COLO668 (cell line): ENCODE measurements at regions not wholly inside any gene's neighbourhood (a gene's known extent, or its start where the extent isn't known, plus 50 kb on each side); places are given as distances from the start of the nearest gene placed in this dataset.
"Not testable (repeated sequence)": the region's sequence is repeated elsewhere in the genome, so short reads cannot be mapped to it uniquely, and the experiment has no call there.

Experiments used
- DNase-seq: peaks from one replicate; lab custom pipeline; 2025; ENCODE audit not compliant: unreplicated experiment; lab: John Stamatoyannopoulos, UW

DNA sequence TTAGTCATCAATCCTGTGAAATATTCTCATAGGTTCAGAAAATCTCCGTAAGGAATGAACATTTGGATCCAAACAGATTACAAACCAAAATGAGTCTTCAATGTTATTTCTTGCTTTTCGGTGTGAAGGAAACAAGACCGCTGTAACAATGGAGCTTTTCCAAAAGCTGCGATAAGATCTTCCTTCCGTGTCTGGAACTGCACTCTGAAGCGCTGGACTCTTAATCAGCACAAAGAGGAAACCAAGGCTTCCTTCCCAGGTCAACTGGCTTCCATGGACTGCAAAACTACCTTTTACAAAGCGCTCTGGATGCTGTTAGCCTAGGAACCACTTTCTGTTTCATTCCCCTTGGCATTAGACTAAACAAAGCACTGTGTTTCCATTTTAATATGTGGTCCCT lies 137.9 kb upstream of the BASP1 start:
- no peak for DNase-seq

DNA sequence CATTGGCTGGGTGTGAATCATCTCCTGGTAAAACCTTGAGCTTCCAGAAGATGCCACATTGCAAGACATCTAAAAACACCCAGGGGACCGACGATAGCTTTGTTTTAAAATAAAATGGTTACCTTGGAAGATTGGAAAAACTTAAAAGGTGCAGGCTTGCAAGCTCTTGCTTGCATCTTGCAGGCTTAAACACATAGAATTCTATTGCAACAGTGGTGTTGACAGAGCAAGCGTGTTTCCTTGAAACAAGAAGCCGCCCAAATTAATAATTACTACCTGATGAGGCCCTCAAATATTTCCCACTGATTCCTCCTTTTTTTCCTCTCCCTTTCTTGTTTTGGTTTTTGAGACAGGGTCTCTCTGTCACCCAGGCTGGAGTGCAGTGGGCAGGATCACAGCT lies 137.1 kb upstream of the BASP1 start:
- DNase-seq: no peak

DNA sequence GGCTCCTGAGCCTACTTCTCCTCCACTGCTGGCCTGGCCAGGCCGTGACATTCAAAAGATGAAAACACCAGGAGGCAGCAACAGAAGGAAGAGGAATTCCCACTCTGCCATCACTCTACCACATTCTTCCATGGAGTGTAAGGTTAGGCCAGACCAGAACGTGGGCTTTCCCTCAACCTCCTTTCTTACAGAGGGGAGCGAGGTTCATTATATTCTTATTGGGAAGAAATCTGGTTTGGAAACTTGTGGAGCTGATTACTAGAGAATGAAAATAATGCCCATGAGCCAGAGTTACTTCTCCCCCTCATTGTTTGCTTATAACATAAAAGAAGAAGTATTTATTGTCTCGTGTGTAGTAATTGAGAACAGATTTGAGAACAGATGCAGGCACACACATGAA lies 136.3 kb upstream of the BASP1 start:
- no peak for DNase-seq

DNA sequence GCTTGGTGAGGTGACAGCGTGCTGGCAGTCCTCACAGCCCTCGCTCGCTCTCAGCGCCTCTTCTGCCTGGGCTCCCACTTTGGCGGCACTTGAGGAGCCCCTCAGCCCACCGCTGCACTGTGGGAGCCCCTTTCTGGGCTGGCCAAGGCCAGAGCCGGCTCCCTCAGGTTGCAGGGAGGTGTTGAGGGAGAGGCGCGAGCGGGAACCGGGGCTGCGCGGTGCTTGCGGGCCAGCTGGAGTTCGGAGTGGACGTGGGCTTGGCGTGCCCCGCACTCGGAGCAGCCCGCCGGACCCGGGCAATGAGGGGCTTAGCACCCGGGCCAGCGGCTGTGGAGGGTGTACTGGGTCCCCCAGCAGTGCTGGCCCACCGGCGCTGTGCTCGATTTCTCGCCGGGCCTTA lies 134.2 kb upstream of the BASP1 start:
- DNase-seq: not testable (repeated sequence)

DNA sequence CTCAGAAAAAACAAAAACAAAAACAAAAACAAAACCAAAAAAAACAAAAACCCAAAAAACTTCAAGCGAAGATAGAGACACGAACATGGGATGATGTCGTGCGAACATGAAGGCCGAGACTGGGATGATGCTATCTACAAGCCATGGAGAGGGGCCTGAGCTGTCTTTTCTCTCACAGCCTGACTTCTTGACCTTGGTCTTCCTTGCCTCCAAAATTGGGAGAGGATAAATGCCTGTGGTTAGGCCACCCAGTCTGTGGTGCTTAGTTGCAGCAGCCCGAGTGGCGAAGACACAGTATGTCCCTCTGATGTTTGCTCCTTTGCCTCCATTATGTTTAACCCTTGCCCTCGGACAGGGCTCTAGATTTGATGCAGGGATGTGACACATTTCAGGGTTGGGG lies 130.4 kb upstream of the BASP1 start:
- DNase-seq: no peak

DNA sequence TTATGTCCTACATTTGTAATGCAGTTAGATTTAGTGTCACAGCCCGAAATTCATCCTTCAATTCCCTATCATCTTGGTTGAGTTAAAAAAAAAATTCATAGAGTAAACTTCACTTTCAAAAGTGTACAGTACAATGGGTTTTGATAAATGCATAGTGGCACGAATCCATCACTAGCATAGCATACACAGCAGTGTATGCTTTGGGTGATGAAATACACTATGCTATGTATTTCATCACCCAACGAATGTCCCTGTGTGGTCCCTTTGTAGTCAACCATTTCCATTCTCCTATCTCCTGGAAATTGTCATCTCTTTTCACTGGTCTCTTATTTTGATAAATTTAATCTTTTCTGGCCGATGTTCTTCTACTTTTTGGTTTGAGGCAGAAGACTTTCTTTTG lies 129.4 kb upstream of the BASP1 start:
- DNase-seq: no peak

DNA sequence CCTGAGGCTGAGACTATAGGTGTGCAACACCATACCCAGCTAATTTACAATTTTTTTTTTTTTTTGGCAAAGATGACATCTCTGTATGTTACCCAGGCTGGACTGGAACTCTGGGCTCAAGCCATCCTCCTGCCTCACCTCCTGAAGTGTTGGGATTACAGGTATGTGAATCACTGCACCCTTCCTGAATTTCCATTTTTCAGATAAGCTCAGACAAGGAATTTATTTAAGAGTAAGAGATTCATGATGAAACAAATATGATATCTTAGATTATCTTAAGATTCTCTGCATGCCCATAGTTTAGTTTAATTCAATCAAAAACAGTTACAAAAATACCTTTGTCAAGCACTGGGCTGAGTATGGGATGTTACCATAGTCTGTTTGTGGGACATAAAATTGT lies 128.4 kb upstream of the BASP1 start:
- no peak for DNase-seq

DNA sequence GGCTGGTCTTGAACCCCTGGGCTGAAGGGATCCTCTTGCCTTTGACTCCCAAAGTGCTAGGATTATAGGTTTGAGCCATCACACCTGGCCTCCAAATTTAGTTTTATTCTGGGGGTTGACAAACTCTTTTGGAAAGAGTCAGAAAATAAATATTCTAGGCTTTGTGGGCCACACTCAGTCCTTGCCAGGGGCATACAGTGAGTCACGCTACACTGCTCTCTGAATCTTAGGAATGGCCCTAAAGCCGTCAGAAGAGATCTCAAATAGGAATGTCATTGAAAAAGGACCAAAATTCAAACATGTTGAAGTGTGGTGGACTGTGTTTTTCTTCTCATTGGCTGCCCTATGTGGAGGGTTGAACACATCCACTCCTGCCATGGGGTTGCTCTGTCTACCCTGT lies 127.7 kb upstream of the BASP1 start:
- DNase-seq: no peak

DNA sequence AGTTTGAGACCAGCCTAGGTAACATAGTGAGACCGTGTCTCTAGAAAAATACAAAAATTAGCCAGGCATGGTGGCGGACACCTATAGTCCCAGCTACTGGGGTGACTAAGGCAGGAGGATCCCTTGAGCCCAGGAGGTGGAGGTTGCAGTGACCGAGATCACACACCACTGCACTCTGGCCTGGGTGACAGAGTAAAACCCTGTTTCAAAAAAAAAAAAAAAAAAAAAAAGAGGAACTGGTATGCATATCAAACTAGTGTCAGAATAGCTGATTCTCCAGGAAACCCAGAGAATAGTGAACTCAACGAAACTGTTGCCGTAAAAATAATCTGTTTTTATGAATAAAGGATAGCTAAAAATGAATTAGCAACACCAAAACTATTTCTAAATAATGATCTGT lies 126.6 kb upstream of the BASP1 start:
- DNase-seq: no peak

DNA sequence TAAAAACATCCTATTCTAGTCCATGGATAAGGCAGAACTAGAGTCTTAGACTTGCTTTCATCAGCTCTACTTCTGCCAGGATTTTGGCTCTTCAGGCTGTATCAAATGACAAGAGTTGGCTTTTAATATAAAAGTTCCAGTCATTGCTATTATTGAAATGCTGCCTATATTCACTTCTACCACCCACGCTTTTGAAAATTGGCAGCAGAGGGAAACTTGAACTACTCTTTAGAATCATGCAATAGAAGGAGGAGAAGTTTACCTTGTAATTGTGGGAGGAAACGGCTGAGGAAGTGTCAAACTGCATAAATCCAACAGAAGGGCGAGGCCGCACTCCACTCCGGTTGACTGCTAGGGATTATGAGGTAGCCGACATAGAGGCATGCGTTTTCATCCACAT lies 122.6 kb upstream of the BASP1 start:
- DNase-seq: no peak

DNA sequence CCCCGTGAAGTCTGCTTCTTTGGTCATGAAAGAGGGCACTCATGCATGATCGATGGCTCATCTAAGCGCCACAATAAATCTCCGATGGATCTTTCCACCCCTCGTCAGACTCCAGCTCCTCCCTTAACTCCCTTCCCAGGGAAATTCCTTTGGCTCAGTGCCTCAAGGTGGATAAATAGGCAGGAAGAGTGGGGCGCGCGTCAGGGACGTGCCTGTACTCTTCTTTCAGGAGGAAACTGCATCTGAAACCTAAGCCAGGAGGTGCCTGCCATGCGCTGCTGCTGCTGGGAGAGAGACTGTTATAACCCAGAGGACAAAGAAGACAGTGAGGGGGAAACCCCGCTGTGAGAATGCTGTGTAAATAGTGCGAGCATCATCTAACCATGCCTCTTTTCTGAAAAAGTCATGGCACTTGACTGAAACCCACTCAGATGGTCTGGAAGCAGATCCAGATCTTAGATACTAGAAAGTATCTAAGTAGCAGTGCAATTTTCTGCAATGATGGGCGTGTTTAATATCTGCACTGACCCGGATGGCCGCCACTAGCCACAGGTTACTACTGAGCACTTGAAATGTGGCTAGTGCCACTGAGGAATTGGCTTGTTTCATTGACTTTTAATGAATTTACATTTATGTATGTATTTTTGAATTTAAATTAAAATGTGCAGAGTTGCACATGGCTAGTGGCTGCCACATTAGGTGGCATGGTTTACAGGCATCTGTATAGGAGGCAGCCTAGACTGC lies 120.3 kb upstream of the BASP1 start:
- DNase-seq: peak; percentile 19

DNA sequence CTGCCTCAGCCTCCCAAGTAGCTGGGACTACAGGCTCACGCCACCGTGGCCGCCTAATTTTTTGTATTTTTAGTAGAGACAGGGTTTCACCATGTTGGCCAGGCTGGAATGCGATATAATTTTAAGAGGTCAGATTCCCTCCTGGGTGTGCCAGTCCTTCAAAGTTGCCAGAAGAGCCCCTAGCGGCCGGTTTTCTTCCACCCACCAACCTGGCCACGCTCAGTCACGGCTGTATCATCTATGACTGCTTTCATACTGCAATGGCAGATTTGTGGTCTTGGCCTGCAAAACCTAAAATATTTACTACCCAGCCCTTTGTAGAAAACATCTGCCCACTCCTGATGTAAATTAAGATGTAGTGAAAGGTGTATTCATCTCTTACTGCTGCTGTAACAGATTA lies 117.5 kb upstream of the BASP1 start:
- DNase-seq: no peak

DNA sequence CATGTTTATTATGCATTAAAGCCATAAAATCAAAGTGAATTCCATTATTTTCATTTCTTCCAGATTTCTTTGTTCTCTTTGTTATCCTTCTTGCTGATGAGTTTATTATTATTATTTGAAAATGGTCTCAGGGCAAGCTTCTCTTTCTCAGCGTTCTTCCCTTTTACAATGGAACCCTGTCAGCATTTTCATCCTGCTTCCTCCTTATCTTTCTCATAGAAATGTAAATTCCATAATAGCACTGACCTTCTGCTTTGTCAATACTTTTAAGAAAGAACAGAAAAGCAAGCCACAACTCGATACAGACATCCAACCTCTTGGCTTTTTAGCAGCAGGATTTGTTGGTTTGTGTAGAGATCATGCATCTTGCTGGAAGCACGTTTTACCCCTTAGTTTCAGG lies 114.0 kb upstream of the BASP1 start:
- DNase-seq: no peak

DNA sequence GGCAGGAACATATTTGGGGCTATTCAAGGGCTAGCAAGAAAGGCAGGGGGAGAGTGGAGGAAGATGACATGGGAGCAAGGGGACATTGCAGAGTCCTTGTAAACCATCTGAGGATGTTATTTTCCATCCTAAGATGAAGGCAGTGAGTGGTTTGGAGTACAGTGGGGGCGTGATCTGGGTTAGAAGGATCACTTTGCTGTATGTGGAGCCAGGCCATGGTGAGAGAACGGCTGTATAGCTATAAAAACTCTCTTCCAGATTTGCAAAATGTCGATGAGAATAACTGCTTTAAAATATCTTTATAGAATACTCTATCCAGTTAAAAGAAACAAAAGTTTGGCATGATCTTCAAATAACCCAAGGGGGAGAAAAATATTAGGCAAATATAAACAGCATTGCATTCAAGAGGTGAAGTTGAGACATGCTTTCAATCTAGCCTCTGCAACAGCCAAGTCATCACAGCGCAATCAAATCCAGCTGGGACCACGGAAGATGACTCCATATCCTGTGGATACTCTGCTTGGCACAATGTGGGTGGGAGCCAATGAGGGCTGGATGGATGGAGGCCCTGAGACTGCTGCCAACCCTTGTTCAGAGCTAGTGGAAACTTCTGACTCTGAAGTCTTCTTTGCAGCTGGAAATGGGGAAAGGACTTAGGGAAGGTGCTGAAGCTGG lies 111.5 kb upstream of the BASP1 start:
- DNase-seq: no peak

DNA sequence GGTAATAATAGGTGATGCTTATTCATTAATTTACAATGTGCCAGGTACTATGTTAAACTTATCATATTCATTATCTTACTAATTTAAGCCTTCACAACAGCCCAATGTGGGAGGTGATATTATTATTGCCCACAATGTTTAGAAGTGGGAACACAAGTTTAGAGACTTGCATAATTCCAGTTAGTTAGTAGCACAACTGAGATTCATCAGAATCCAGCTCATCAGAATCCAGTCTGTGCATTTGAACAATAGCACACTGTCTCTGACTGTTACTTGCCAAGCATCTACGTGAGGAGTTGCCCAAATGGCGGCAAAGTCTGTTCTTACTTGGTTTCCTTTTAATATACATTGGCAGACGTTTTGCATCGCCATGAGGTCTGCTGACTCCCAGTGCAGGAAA lies 110.9 kb upstream of the BASP1 start:
- DNase-seq: no peak

DNA sequence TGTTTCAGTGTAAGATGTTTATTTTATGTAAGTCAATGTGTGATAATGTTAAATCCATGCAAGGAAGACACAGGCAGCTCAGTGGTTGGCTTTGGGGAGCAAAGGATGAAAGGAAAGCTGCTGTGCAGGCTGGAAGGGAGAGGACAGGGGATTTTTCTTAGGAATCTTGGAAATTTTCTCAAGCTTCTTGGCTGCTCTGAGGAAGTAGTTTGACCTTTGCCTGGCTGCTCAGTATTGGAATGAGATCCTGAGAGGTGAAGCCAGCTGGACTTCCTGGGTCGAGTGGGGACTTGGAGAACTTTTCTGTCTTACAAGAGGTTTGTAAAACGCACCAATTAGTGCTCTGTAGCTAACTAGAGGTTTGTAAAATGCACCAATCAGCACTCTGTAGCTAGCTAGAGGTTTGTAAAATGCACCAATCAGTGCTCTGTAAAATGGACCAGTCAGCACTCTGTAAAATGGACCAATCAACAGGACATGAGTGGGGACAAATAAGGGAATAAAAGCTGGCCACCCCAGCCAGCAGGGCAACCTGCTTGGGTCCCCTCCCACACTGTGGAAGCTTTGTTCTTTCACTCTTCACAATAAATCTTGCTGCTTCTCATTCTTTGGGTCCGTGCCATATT lies 105.2 kb upstream of the BASP1 start:
- DNase-seq: not testable (repeated sequence)

DNA sequence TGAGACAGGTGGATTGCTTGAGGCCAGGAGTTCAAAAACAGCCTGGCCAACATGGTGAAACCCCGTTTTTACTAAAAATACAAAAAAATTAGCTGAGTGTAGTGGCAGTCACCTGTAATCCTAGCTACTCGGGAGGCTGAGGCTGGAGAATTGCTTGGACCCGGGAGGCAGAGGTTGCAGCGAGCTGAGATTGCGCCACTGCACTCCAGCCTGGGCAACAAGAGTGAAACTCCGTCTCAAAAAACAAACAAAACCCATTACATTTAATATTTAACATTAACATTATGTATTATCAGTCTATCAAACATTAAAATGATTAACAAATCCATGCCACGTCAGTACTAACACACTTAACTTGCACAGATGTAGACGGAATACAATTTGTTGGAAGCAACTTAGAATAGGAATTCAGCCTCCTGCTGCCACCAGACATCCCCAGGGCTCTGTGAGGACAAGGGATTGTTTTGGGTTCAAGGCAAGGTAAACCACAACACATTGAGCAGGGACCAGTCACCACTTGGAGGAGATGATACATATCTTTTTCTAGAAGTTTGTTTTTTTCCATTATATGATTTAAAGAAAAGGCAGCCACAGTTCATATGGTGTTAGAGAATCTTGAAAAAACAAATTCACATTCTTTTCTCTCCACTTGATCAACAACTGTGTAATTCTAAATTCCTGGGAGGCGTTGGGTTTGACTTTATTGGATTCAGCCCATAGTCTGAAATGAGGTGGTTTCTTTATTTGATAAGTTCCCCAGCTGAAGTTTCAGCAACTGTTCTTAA lies 104.1 kb upstream of the BASP1 start:
- DNase-seq: no peak

DNA sequence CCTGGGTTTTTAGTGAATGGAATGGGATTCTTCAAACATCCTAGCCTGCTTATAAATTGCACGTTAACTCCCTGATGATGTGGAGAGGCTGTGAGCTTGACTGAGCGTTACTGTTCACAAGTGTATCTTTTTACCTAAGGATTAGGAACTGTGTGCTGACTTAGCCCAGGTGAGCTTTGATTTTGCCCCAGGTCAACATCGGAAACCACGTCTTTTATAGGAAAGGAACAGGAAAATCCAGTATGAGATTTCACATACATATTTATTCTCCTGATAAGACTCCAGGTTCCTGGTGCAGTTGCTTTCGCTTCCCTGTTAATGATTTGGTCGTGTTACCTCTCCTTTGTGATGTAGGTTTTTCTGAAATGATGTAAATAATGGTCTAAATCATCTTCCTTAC lies 103.2 kb upstream of the BASP1 start:
- no peak for DNase-seq

DNA sequence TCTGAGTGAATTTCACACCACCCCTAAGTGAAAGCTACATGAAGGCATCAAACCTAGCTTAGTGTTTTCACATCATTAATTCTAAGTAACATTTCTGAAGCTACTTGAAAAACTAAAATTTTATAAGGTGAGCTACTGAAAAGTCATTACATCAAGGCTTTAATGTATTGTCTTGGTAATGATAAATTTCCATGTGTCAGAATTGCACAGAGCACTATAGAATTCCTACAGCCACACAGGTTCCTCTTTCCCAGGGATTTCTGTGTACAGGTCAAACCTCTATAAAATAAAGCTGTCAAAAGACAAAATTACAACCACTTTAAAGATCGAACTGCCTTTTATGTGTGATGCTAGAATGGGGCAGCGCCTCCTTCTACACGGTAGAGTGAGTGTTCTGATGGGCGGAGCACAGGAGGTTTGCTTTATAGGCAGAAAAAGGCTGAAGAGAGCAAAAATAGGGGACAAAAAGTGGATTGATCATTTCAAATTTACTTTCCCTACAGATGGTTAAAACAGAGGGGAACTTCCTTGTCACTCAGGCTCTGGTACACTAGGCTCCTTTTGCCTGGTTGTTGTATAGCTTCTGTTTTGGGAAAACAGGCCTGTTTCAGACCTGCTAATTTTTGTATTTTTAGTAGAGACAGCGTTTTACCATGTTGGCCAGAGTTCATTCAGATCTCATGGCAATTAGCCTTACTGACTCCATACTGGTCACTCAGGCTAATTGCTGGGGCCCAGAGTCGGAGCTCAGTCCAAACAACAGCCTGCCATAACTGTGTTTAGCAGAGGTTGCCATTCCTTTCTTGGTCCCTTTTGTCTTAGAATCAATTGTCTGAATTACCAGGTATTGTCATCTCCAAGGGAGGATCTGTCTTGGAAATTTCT lies 102.5 kb upstream of the BASP1 start:
- no peak for DNase-seq

DNA sequence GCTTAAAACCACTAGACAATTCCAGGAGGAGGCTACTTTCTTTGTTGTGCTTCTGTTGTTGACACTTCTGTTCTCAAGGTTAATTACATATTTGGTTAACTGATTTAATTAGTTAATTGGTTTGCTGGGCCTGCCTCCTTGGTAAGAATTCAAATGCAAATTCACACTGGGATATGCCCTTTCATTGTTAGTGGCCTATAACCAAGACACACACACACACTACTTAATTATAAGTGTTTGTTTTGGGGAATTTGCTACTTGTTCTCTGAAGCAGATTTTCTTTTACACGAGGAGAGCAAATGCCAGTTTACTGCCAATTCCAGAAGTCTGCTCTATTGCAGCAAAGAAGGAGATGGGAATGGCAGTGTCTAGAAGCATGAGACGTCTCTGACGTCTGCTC lies 101.6 kb upstream of the BASP1 start:
- DNase-seq: no peak

DNA sequence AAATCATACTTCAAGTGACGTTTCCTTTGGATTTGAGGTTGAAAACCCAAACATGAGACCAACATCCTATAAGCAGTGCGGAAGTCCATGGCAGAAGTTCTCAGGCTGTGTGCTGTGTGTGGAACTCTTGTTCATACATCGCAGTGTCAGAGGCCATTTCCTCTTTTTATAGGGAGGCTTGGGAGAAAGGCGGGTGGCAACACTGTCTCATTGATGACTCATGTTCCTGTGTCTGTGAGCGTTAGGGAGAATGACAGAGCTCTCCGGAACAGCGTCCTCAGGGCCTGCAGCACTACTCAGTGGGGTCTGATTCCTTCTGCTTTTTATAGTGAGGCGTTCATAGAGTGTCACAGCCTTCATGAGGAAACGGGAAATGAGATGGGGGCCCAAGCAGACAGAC lies 98.8 kb upstream of the BASP1 start:
- DNase-seq: no peak
